GM12874 (cell line): ENCODE measurements at regions not wholly inside any gene's neighbourhood (a gene's known extent, or its start where the extent isn't known, plus 50 kb on each side); places are given as distances from the start of the nearest gene placed in this dataset.

Source experiments
- CTCF ChIP-seq: IDR thresholded peaks from 2 replicates; pipeline ENCODE4 v1.5.1; 2011; ENCODE audit warnings: low read depth, mild to moderate bottlenecking, control low read depth, low read length, moderate library complexity; ENCODE audit not compliant: insufficient read depth

GRCh38 chr9:91063471-91063870 is 261.9 kb downstream of the SYK start:
- no peak for TF ChIP-seq CTCF

GRCh38 chr9:91065231-91066041 is 263.8 kb downstream of the SYK start:
- no peak for TF ChIP-seq CTCF

DNA sequence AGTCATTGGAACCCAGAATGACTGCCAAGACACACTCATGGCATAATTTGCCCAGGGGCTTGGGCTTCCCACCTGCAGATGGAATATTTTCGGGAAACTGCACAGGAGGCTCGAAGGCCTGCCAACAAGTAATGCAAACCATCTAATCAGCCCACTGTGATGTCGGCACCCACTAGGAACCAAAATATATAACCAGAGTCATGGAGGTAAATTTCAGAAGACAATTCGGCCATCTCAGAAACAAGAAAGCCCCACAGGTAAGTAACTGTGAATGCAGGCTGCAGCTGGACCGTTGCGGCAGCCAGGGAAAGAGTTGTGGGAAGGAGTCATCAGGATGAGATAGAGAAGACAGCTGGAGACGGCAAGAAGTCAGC is 264.4 kb downstream of the SYK start:
- TF ChIP-seq CTCF = no peak

- TF ChIP-seq CTCF = no peak
Observed at GRCh38 chr9:91066856-91067255, 265.2 kb downstream of the SYK start.

GRCh38 chr9:91067306-91067860 is 265.8 kb downstream of the SYK start:
- no peak for TF ChIP-seq CTCF

GRCh38 chr9:91071184-91071990 is 269.8 kb downstream of the SYK start:
- TF ChIP-seq CTCF = no peak

DNA sequence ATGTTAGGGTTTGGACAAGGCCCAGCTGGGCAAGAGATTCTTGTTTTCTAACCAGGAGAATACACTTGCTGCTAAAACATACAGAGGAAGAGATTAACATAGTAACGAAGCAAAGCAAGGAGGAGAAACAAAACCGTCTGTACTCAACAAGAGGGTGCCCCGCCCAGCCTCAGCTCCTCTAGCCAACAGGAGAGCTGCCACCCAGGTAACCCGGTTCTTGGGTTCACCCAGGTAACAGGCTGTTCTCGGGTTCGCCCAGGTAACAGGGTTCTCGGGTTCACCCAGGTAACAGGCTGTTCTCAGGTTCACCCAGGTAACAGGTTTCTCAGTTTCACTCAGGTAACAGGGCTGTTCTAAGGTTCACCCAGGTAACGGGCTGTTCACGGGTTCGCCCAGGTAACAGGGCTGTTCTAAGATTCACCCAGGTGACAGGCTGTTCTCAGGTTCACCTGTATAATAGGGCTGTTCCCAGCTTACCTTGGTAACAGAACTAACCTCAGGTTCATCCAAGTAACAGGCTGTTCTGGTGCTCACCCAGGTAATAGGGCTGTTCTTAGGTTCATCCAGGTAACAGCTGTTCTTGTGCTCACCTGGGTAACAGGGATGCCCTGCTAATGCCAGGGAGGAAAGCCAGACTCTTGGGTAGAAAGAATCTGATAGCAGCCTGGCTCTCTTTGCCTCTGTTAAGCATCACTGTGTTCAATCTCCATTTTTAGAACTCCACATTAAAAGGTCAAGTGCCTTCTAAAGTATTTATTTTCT is 271.6 kb downstream of the SYK start:
- no peak for TF ChIP-seq CTCF
